NCI-H345 (cell line): ENCODE measurements at regions not wholly inside any gene's neighbourhood (a gene's known extent, or its start where the extent isn't known, plus 50 kb on each side); places are given as distances from the start of the nearest gene placed in this dataset.

ENCODE experiments used
- DNase-seq: peaks from one replicate; lab custom pipeline; 2025; lab: John Stamatoyannopoulos, UW

GRCh38 chr1:17978016-17978415, 129.6 kb upstream of the IGSF21 start:
- DNase-seq, result no peak

- peak; percentile 34 for DNase-seq
Observed at GRCh38 chr1:17979815-17980214, 127.8 kb upstream of the IGSF21 start.

GRCh38 chr1:17982197-17982596, 125.4 kb upstream of the IGSF21 start:
- DNase-seq, result no peak

DNA sequence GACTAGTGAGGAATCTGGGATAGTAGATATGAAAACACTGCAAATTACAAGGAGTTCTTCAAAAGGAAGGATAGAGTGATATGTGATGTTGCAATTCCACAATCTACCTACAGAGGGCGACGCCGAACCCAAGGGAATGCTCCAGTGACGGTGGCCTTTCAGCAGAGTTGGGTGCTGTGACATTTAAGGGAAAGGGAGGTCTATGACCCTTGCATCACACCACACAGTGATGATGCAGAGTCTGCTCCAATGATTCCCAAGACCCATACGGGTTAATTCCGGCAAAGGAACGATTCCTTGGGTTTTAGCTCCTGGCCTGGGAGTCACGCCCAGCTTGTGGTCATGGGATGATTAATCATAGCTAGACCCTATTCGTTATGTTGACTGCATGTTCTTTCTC, 123.0 kb upstream of the IGSF21 start:
- peak; percentile 10 for DNase-seq

DNA sequence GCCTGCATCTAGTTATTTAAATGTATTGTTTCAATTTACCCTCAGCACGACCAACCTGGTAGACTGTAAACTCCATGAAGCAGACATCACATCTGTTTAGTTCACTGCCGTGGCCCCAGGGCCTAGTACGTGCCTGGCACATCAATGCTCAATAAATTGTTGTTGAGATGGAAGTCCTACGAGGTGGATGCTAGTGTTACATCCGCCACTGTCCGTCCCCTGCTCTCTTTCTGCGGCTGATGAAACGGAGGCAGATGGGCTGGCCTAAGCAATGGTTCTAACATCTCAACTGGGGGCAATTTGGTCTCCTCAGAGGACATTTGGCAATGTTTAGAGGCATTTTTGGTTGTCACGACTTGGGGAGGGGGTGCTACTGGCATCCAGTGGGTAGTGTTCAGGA, 121.4 kb upstream of the IGSF21 start:
- no peak for DNase-seq

DNA sequence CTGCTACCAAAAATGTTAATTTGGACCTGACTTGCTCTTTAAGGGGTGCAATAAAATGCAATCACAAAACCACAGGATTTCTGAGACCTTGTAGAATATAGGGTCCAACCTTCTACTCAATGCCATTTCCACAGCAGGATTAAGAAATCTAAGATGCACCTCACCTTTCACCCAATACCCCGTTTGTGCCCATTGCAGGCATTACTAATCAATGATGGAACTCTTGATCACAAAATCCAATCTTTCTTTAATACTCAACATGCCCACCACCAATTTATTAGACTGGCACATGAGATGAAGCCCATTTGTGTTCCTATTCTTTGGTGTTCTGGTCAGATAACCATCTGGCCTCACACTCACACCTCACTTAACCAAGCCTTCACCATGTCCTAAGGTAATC, 117.2 kb upstream of the IGSF21 start:
- no peak for DNase-seq

- DNase-seq, result no peak
Observed at GRCh38 chr1:17991996-17992395, 115.6 kb upstream of the IGSF21 start.

DNA sequence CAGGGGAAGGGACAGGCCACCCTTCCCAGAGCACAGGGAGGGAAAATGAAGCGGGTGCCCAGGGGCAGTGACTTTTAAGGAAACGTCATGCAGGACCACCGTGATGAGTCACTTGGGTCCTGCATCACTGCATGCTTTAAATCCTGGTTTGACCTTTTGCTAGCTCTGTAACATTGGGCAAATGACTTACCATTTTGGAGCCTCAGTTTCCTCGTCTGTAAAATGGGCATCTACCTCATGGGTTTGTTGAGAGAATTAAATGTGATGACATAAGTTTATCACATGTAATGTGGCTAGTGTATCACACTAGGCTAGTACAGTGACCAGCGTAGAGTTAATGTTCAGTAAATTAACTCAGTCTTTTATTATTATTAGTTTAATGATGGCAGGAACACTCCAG, 114.8 kb upstream of the IGSF21 start:
- no peak for DNase-seq

GRCh38 chr1:17994046-17994445, 113.6 kb upstream of the IGSF21 start:
- no peak for DNase-seq

GRCh38 chr1:17995480-17995879, 112.1 kb upstream of the IGSF21 start:
- DNase-seq, result no peak

- DNase-seq, result no peak
Observed at GRCh38 chr1:17998889-17999288, 108.7 kb upstream of the IGSF21 start.

DNA sequence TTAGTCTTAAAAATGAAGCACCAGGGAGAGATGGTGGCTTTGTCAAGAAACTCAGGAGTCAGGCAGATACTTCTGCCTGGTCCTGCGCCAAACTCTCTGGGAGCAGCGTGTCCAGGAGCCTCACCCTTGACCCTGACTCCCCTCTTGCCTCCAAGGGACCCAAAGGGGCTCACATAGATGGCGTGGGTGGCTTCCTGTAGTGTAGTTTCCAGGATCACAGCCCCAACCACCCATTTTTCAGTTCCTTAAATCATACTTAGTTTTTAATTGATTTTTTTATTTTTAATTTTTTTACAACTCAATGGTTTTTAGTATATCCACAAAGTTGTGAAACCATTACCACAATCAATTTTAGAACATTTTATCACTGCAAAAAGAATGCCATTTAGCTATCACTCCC, 107.7 kb upstream of the IGSF21 start:
- no peak for DNase-seq

GRCh38 chr1:18001725-18002124, 105.9 kb upstream of the IGSF21 start:
- no peak for DNase-seq

DNA sequence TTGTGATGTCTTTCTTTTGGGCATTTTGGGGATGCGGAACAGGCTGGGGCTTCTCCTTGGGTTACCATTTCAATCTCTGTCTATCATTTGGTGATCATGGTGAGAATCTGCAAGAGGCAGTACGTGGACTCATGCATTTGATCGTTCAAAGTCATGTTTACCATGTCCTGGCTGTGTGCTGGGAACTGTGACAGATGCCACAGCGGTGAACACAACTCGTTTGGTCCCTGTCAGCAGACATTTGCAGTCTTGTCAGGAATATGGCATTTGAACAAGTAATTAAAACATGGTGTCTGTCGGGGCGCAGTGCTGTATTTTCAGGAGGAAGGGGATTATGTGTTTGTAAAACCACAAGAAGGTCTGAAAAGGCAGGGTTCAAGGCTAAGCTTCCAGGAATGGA, 103.3 kb upstream of the IGSF21 start:
- no peak for DNase-seq

- no peak for DNase-seq
Observed at GRCh38 chr1:18005238-18005637, 102.4 kb upstream of the IGSF21 start.

GRCh38 chr1:18007391-18008041, 100.1 kb upstream of the IGSF21 start:
- no peak for DNase-seq

- no peak for DNase-seq
Observed at GRCh38 chr1:18008081-18008480, 99.5 kb upstream of the IGSF21 start.

- no peak for DNase-seq
Observed at GRCh38 chr1:18009055-18009454, 98.5 kb upstream of the IGSF21 start.

DNA sequence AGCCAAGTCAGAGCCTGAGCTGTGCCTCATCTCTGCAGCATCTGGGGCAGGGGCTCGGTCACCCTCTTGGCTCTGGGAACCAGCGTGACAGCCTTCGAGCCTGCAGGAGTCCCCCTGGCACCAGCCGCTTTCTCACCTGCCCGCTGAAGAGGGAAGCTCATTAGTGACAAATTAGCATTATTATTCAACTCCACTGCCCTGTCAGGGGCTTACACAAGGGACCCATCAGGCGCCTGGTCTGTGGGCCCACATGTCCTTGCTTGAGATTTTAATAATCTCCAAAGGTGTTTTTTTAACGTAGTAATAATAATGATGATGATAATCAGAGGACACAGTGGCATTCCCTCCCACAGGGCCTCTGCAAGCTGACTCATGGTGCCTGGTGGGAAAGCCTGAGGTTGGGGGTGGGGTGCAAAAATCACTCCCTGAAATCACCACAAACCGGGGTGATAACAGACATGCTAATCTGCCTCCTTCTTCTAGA, 98.1 kb upstream of the IGSF21 start:
- DNase-seq, result no peak

DNA sequence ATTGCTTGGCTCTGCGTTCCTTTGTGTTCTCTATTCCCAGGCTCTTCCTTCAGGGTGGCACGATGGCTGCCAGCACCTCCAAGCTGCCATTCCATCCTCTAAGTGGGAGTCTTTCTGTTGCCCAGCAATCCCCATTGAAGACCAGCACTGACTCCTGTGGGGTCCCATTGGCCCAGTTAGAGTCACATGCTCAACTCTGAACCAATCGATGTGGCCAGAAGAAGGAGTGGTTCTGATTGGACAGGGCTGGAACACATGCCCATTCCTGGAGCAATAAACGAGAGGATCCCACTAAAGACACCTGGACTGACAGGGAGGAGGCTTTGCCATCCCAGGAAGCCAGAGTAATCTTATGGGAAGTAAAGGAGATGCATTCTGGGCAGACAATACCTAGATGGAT, 97.2 kb upstream of the IGSF21 start:
- DNase-seq, result no peak

DNA sequence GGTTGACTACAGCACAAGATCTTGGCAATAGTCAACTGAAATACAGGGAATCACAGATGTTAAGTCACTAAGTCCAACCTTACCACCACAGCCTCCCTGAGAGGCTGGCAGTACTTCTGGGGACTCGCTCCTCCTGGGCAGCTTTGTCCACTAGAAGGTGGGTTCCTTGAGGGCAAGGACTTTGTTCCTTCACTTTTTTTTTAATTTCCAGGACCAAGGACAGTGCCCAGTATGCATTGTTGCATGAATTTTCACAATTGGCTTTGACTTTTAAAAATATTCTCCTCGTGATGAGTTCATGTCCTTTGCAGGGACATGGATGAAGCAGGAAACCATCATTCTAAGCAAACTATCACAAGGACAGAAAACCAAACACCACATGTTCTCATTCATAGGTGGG, 96.7 kb upstream of the IGSF21 start:
- no peak for DNase-seq

DNA sequence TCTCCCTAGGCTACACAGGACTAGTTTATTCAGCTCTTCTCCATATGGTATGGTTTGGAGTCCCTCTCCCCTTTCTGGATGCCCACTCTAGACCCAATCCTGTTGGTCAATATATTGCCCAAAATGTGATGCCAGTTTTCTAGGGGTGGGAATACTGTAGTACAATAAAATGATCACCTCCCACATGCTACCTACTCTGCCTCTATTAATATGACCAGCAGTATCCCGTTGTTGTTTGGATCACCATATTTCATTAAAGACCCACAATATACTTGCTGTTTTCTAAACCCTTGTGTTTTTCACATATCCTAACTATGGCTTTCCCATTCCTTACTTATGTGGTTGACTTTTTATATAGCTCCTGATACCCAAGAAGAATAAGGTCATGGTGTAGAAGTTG, 95.9 kb upstream of the IGSF21 start:
- DNase-seq, result no peak

- no peak for DNase-seq
Observed at GRCh38 chr1:18012686-18013085, 94.9 kb upstream of the IGSF21 start.

DNA sequence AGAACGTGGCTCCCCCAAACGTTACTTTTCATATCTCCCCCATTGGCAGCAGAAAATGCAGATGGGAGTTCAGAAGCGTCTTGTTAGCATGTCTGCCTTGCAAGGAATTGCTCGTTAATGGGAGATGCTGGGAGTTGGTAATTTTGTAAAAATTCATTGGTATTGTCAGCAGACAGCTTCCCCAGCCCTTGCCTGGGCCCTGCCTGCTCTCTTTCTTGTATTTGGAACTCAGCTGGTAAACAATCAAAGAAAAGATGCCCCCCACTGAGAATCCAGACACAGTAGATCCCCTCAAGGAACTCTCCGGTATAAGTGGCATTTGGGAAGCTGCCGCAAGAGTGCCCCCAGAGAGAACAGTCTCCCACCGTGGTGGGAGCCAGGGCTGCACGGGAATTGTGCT, 94.4 kb upstream of the IGSF21 start:
- no peak for DNase-seq

GRCh38 chr1:18015719-18016118, 91.9 kb upstream of the IGSF21 start:
- DNase-seq, result peak; percentile 21
